Gastroesophageal sphincter (tissue), 3 donors: ENCODE measurements at regions not wholly inside any gene's neighbourhood (a gene's known extent, or its start where the extent isn't known, plus 50 kb on each side); places are given as distances from the start of the nearest gene placed in this dataset.

Source experiments
- POLR2A ChIP-seq, 2 donors: fragments of 450-650 bp; IDR thresholded peaks; one replicate each; pipeline ENCODE4 v1.6.1; 2017; ENCODE audit warnings: antibody characterized with exemption in 2 of 2, mild to moderate bottlenecking in 2 of 2, moderate library complexity in 1 of 2
- TF ChIP-seq, protein P1 (sequence below), 4 experiments: fragments of 200-600 bp in 2 of 4; fragments of 450-650 bp in 2 of 4; sonication (generic) in 1 of 4; IDR thresholded peaks; one replicate each; pipeline ENCODE4 v1.5.1; 2017 to 2019; ENCODE audit warnings: antibody characterized with exemption in 4 of 4, mild to moderate bottlenecking in 2 of 4, moderate library complexity in 2 of 4

DNA sequence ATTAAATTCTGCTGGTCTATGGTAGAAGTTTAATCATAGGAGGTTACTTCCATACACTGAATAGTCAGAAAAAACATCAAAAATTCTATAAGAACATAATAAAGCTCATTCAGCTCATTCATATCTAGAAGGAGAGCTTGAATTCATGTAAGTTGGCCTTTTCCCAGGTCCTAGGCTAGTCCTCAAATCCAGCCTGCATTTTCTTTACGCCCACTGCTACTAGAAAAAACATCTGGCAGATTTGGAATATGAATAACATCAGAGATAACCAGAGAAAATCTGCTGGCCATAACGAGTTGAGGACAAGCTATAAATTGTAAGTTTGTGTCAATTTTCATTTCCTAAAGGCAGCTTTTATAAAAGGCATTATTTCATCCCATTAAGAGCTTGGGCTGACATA is 95.5 kb downstream of the MXRA5 start:
- TF ChIP-seq, protein P1, sequence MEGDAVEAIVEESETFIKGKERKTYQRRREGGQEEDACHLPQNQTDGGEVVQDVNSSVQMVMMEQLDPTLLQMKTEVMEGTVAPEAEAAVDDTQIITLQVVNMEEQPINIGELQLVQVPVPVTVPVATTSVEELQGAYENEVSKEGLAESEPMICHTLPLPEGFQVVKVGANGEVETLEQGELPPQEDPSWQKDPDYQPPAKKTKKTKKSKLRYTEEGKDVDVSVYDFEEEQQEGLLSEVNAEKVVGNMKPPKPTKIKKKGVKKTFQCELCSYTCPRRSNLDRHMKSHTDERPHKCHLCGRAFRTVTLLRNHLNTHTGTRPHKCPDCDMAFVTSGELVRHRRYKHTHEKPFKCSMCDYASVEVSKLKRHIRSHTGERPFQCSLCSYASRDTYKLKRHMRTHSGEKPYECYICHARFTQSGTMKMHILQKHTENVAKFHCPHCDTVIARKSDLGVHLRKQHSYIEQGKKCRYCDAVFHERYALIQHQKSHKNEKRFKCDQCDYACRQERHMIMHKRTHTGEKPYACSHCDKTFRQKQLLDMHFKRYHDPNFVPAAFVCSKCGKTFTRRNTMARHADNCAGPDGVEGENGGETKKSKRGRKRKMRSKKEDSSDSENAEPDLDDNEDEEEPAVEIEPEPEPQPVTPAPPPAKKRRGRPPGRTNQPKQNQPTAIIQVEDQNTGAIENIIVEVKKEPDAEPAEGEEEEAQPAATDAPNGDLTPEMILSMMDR (IDR thresholded peaks at IDR 0.05): no peak
- TF ChIP-seq POLR2A (IDR thresholded peaks at IDR 0.05): no peak
